ENCODE measurements at regions not wholly inside any gene's neighbourhood (a gene's known extent, or its start where the extent isn't known, plus 50 kb on each side); places are given as distances from the start of the nearest gene placed in this dataset.
"Not testable (repeated sequence)": the region's sequence is repeated elsewhere in the genome, so short reads cannot be mapped to it uniquely, and the experiment has no call there.

GRCh38 chrX:104376937-104377336 lies 122.2 kb upstream of the ESX1 start:
- no peak for DNase-seq (ENCODE audit: low spot score)

GRCh38 chrX:104372547-104372946 lies 117.8 kb upstream of the ESX1 start:
- DNase-seq (ENCODE audit: low spot score) = no peak

- DNase-seq (ENCODE audit: low spot score) = no peak
These were observed 115.4 kb upstream of the ESX1 start for GRCh38 chrX:104370089-104370488.

- DNase-seq (ENCODE audit: low spot score) = not testable (repeated sequence)
These were observed 106.0 kb upstream of the ESX1 start for GRCh38 chrX:104360774-104361173.

- no peak for DNase-seq (ENCODE audit: low spot score)
These were observed 104.4 kb upstream of the ESX1 start for GRCh38 chrX:104359124-104359523.

DNA sequence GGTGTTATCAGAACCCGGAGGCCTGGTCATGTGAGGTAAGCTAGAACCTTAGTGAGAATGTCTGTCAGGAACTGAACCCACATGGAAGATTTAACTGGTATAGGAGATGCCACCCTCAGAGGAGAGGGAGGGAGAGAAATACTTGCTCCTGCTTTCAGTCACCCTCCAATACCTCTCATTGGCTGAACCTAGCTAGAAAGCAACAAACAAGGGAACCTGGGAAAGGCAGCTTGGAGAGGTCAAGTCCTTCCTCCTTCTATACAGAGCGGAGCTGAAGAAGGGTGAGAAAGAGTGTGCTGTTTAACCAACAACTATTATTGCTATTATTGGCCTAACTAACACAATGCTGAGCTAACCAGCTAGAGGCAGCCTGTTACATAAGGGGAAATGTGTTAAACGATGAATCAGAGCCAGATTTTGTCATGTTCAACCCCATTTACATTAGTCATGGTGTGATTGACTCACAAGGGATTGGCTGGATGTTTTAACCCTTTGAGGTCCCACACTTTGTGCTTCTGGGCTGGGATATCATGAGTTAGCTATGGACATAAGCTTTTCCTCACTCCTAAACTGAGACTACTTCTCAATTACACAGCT lies 96.5 kb upstream of the ESX1 start:
- DNase-seq (ENCODE audit: low spot score) = peak; percentile 49

GRCh38 chrX:104347860-104348259 lies 93.1 kb upstream of the ESX1 start:
- DNase-seq (ENCODE audit: low spot score) = no peak

- peak; percentile 63 for DNase-seq (ENCODE audit: low spot score)
These were observed 88.8 kb upstream of the ESX1 start for GRCh38 chrX:104343428-104344129.

- no peak for DNase-seq (ENCODE audit: low spot score)
These were observed 87.3 kb upstream of the ESX1 start for GRCh38 chrX:104342065-104342464.

- DNase-seq (ENCODE audit: low spot score) = peak; percentile 23
These were observed 81.0 kb upstream of the ESX1 start for GRCh38 chrX:104335756-104336155.

DNA sequence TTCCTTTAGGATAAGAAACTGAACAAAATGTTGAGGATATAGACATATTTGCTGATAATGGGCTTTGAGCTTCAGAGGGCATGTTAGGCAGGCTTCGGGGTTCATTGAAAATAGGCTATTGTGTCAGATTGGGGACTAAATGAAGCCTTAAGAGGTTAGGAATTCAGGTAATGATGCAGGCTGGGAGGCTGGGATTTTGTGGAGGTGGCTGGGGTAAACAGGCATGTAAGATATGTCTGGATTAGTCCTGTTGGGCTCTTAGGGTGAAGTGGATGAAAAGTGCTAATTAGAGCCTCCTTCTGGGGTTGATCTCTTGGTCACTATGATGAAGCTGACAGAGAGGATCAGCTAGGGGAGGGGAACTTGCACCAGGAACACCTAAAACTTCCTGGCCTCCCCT lies 80.2 kb upstream of the ESX1 start:
- DNase-seq (ENCODE audit: low spot score) = no peak

DNA sequence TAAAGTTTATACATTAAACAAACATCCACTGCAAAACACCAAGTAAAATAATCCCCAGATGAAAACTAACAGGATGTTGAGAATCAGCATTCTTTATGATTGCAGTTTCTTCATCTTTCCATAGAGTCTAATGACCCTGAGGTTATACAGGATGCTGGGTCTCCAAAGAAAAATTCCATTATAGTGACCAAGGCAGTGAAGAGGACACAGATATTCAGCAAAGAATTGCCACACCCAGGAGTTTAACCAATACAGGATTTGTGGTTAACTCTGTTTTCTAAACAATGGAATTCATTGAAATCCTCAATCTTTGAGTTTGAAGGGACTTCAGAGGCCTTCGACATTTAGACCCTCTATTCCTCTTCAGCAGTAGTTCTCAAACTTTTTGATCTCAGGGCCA lies 76.2 kb upstream of the ESX1 start:
- DNase-seq (ENCODE audit: low spot score) = peak; percentile 40

GRCh38 chrX:104329731-104330130 lies 75.0 kb upstream of the ESX1 start:
- DNase-seq (ENCODE audit: low spot score) = no peak

DNA sequence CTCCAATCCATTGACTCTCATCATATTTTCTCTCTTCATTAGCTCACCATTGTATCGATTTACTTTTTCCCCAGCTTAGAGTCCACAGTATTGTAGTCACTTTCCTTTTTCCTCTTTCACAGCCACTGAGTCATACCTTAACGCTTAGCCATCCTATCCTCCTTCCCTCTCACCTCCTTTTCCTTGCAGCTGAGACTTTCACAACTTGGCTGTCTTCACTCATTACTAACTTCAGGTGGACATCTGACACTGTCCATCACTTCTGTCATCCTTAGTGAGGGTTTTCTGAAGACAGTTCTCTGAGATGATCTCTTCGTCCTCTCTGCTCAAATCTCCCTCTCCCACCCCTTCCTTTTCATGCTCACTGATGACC lies 70.5 kb upstream of the ESX1 start:
- DNase-seq (ENCODE audit: low spot score) = no peak

- no peak for DNase-seq (ENCODE audit: low spot score)
These were observed 69.9 kb upstream of the ESX1 start for GRCh38 chrX:104324461-104325212.

- DNase-seq (ENCODE audit: low spot score) = no peak
These were observed 64.6 kb upstream of the ESX1 start for GRCh38 chrX:104319346-104319745.

DNA sequence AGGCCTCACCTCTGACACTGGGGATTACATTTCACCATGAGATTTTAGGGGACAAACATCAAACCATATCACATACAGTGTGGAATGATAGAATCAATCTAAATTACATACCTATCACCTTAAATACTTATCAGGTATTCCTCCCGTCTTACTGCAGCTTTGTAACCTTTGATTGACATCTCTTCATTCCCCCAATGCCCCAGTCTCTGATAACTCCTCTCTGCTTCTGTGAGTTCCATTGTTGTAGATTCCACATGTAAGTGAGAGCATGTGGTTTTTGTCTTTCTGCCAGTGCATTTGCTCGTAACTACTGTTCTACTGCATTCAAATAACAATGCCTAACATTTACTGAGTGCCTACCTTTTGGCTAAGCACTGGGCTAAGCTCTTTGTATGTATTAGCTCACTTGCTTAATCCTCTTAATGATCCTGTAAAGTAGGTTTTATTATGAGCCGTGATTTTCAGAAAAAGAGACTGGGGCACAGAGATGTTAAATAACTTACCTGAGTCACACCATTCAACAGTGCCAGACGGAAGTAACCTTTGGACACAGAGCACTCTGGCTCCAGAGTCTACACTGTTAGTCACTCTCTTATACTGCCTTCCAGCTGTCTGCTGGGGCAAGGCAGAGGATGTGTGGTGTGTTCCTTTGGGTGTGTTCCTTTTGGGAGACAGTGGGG lies 63.7 kb upstream of the ESX1 start:
- DNase-seq (ENCODE audit: low spot score) = peak; percentile 47

GRCh38 chrX:104316739-104317138 lies 62.0 kb upstream of the ESX1 start:
- DNase-seq (ENCODE audit: low spot score) = no peak

GRCh38 chrX:104315555-104315954 lies 60.8 kb upstream of the ESX1 start:
- DNase-seq (ENCODE audit: low spot score) = peak; percentile 47

- DNase-seq (ENCODE audit: low spot score) = no peak
These were observed 56.0 kb upstream of the ESX1 start for GRCh38 chrX:104310657-104311254.

DNA sequence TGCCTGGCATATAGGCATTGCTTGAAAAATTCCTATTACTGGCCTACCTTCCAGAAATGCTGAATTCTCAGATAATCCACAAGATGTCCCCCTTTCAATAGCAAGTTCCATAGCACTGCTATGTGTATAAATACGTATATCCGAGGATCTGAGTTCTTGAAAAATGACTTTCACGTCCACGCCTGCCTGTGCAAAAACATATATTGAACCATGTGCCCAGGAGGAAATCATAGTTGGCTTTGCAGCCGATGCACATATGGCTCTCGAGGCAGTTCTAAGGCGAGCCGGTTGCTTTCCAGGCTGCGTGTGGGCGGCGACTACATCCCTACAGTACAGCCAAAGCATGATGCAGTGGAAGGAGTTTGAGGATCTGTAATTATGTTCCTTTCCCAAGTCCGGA lies 55.4 kb upstream of the ESX1 start:
- no peak for DNase-seq (ENCODE audit: low spot score)

DNA sequence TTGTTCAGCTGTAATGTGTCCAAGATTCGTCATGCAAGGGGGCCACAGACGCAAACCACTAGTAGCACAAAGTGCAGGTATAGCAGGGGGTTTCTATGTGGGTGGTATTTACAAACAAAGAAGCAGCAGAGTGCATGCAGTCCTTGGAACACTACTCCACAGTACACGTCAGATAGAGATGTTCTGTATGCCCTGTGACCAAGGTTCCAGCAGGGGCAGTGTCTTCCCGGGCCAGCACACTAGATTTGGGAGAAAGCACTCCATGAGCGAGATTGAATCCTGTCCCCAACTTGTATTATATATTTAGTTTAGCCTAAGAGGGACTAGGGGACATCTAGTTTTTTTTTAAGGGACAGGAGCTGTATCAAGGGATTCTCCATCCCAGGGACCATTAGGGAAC lies 54.4 kb upstream of the ESX1 start:
- no peak for DNase-seq (ENCODE audit: low spot score)
